Endothelial cell of umbilical vein (primary cell): ENCODE measurements at regions not wholly inside any gene's neighbourhood (a gene's known extent, or its start where the extent isn't known, plus 50 kb on each side); places are given as distances from the start of the nearest gene placed in this dataset.

ENCODE experiments used
- BruUV-seq: library from RNA; stranded (reverse); fragments of 400-500 nt; replicated peaks from 2 replicates; lab custom pipeline; 2021; lab: Mats Ljungman, UMichigan
- CTCF ChIA-PET: fragments of 300-600, 350-600 bp; sonication (Branson Sonifier 250); formaldehyde crosslinking; loops from one replicate; lab custom pipeline; 2021; ENCODE audit warnings: antibody characterized with exemption, inconsistent platforms; lab: Charles Lee
- POLR2A ChIA-PET: fragments of 300-600, 350-600 bp; sonication (Branson Sonifier 250); formaldehyde crosslinking; loops from one replicate; lab custom pipeline; 2021; ENCODE audit warnings: antibody characterized with exemption, inconsistent platforms; lab: Charles Lee
- DNase-seq: peaks from one replicate; pipeline ENCODE4 v3.0.0-alpha.2; 2011; ENCODE audit warnings: low read depth, low spot score
- FAIRE-seq: peaks from 2 replicates; lab custom pipeline; 2011; peaks lifted over from hg19 to GRCh38; lab: Jason Lieb, UNC
- H2AFZ ChIP-seq: 2 replicates; pipeline ENCODE4 v1.6.0; 2012; ENCODE audit warnings: low read depth, low read length, control low read depth, inconsistent platforms
- H3K27ac ChIP-seq: 2 replicates; pipeline ENCODE4 v1.5.1; 2011; ENCODE audit warnings: low read depth, mild to moderate bottlenecking, control low read depth, low read length, moderate library complexity; ENCODE audit not compliant: insufficient read depth
- H3K27me3 ChIP-seq, 2 experiments: 2 replicates each; pipeline versions ENCODE4 v1.6.0 to v1.6.1; 2011; ENCODE audit warnings: low read length in 2 of 2, mixed read lengths in 1 of 2; ENCODE audit not compliant: control insufficient read depth in 2 of 2, insufficient read depth in 2 of 2
- H3K36me3 ChIP-seq, 2 experiments: 2 replicates in 1 of 2; 3 replicates in 1 of 2; pipeline ENCODE4 v1.5.1; 2011; ENCODE audit warnings: low read length in 2 of 2, mild to moderate bottlenecking in 1 of 2, moderate library complexity in 1 of 2; ENCODE audit not compliant: control insufficient read depth in 2 of 2, insufficient read depth in 2 of 2; ENCODE audit errors: extremely low read depth in 1 of 2
- H3K4me1 ChIP-seq: 3 replicates; pipeline ENCODE4 v1.5.1; 2011; ENCODE audit warnings: mild to moderate bottlenecking, low read length; ENCODE audit not compliant: control insufficient read depth, insufficient read depth; ENCODE audit errors: extremely low read depth
- H3K4me2 ChIP-seq: 2 replicates; pipeline ENCODE4 v1.6.1; 2011; ENCODE audit warnings: low read length, control low read depth, mixed read lengths; ENCODE audit not compliant: insufficient read depth
- H3K4me3 ChIP-seq, 3 experiments: fragments of 200-600 bp in 1 of 3; sonication (generic), shearing (Covaris generic) in 1 of 3; replicated peaks in 1 of 3; 2 replicates each; pipeline ENCODE4 v1.5.1; 2011 to 2016; ENCODE audit warnings: control low read depth in 3 of 3, low read length in 3 of 3, mild to moderate bottlenecking in 2 of 3, inconsistent platforms in 1 of 3, low read depth in 1 of 3, moderate library complexity in 1 of 3; ENCODE audit not compliant: insufficient read depth in 1 of 3
- H3K79me2 ChIP-seq: 2 replicates; pipeline ENCODE4 v1.6.0; 2012; ENCODE audit warnings: low read length, inconsistent platforms; ENCODE audit not compliant: control insufficient read depth, insufficient read depth
- H3K9ac ChIP-seq: replicated peaks from 2 replicates; pipeline ENCODE3; 2011; ENCODE audit warnings: low read length, control low read depth; ENCODE audit not compliant: insufficient read depth; ENCODE audit errors: extremely low read depth
- H3K9me1 ChIP-seq: replicated peaks from 3 replicates; pipeline ENCODE4 v1.6.0; 2011; ENCODE audit warnings: mild to moderate bottlenecking, low read length; ENCODE audit not compliant: control insufficient read depth, insufficient read depth; ENCODE audit errors: extremely low read depth
- H3K9me3 ChIP-seq: replicated peaks from 2 replicates; pipeline ENCODE4 v1.5.1; 2012; ENCODE audit warnings: low read length, inconsistent platforms; ENCODE audit not compliant: control insufficient read depth, insufficient read depth
- H4K20me1 ChIP-seq: replicated peaks from 2 replicates; pipeline ENCODE3; 2011; ENCODE audit warnings: mild to moderate bottlenecking, low read length; ENCODE audit not compliant: control insufficient read depth, insufficient read depth; ENCODE audit errors: extremely low read depth
- CTCF ChIP-seq, 2 donors: IDR thresholded peaks; 1 replicate in 1 of 2; 2 replicates in 1 of 2; pipeline ENCODE4 v1.5.1; 2011; ENCODE audit warnings: low read length in 2 of 2, mild to moderate bottlenecking in 2 of 2, moderate library complexity in 2 of 2, control low read depth in 1 of 2, inconsistent platforms in 1 of 2, low read depth in 1 of 2; ENCODE audit not compliant: insufficient read depth in 1 of 2; ENCODE audit errors: extremely low read depth in 1 of 2
- EZH2 ChIP-seq: IDR thresholded peaks from 2 replicates; pipeline ENCODE4 v1.6.1; 2012; ENCODE audit warnings: borderline replicate concordance, low read depth, mild to moderate bottlenecking, moderate library complexity, low read length, inconsistent platforms; ENCODE audit not compliant: severe bottlenecking
- FOS ChIP-seq: IDR thresholded peaks from 2 replicates; pipeline ENCODE4 v1.6.1; 2011; ENCODE audit warnings: mild to moderate bottlenecking, low read length, moderate library complexity, borderline replicate concordance; ENCODE audit not compliant: insufficient read depth
- GATA2 ChIP-seq: IDR thresholded peaks from 2 replicates; pipeline ENCODE4 v1.7.0; 2011; ENCODE audit warnings: low read depth, mild to moderate bottlenecking, moderate library complexity, mixed read lengths, low read length; ENCODE audit not compliant: insufficient read length, insufficient read depth
- JUN ChIP-seq: IDR thresholded peaks from 2 replicates; pipeline ENCODE4 v1.6.1; 2011; ENCODE audit warnings: borderline replicate concordance, low read depth; ENCODE audit not compliant: insufficient read length, insufficient read depth
- MAX ChIP-seq: IDR thresholded peaks from 2 replicates; pipeline ENCODE4 v1.6.1; 2011; ENCODE audit not compliant: insufficient read depth, insufficient read length
- MYC ChIP-seq: IDR thresholded peaks from one replicate; pipeline ENCODE4 v1.6.1; 2011; ENCODE audit warnings: mild to moderate bottlenecking, low read depth, low read length
- POLR2A ChIP-seq: IDR thresholded peaks from 2 replicates; pipeline ENCODE4 v1.6.1; 2012; ENCODE audit warnings: low read depth, mild to moderate bottlenecking, control low read depth, low read length
- POLR2AphosphoS5 ChIP-seq: IDR thresholded peaks from 2 replicates; pipeline ENCODE4 v1.6.1; 2012; ENCODE audit warnings: low read depth, mild to moderate bottlenecking, control low read depth, low read length, moderate library complexity; ENCODE audit not compliant: insufficient read depth
- dilution Hi-C: fragments of 300-500 bp; cut with MboI; formaldehyde crosslinking; loops from one replicate; pipeline ENCODE4 v1.15.0; 2019; ENCODE audit warnings: low sequenced_read_pairs; ENCODE audit not compliant: extremely low pct_ligation_motif_present
- intact Hi-C: fragments of 100-400 bp; cut with micrococcal nuclease; formaldehyde crosslinking; loops from one replicate; pipeline ENCODE4 v1.10.0; 2022

- Histone ChIP-seq H3K9ac (no peak overlapping the region), H3K4me2 (no peak overlapping the region), H3K9me3 (no peaks in the 10 kb centered on the region), H3K4me3 (no peak overlapping the region), H4K20me1 (no peaks in the 10 kb centered on the region), H3K4me1 (peaks cover 5% of the 10 kb centered on the region), H3K9me1 (no peaks in the 10 kb centered on the region), H2AFZ (no peak overlapping the region), H3K36me3 (no peaks in the 10 kb centered on the region), H3K27me3 (no peaks in the 10 kb centered on the region), H3K79me2 (no peaks in the 10 kb centered on the region), H3K27ac (no peak overlapping the region)
- POLR2A ChIA-PET, result no interaction called here
- no peak for FAIRE-seq
- CTCF ChIA-PET, result interaction anchor here (1.7 to 3.5 kb wide), 3 partner anchors 11 to 52 kb away, joined by 5 to 23 read pairs (median 8); no protein-coding TSS in a partner anchor
- dilution Hi-C loops (no loop called here), intact Hi-C loops (no loop called here)
- no peak for TF ChIP-seq GATA2
- TF ChIP-seq FOS, result no peak
- no peak for TF ChIP-seq POLR2A
- no peak for TF ChIP-seq MAX
- TF ChIP-seq EZH2, result no peak
- no peak for TF ChIP-seq MYC
- TF ChIP-seq CTCF (IDR thresholded peaks at IDR 0.05; ENCODE audit: extremely low read depth in 1 of 2, insufficient read depth in 1 of 2, low read depth in 1 of 2, low read length in 2 of 2), result no peak
- no peak for TF ChIP-seq JUN
- no peak for TF ChIP-seq POLR2AphosphoS5
- no peak for DNase-seq
- BruUV-seq, result no TSS peak
Measured at GRCh38 chr14:100436745-100437406, 113.7 kb downstream of the SLC25A47 start.
